Lung (tissue), 11 donors: ENCODE measurements at regions not wholly inside any gene's neighbourhood (a gene's known extent, or its start where the extent isn't known, plus 50 kb on each side); places are given as distances from the start of the nearest gene placed in this dataset.

Source experiments
- ATAC-seq: fragments of 200-7000 bp; cut with Tn5 transposase; one replicate; pipeline ENCODE4 v1.9.1; 2020; ENCODE audit warnings: moderate number of reproducible peaks; ENCODE audit not compliant: insufficient read depth, low FRiP score
- DNase-seq, 3 donors: peaks; one replicate each; pipeline ENCODE4 v3.0.0-alpha.2; 2013 to 2017
- H3K27ac ChIP-seq, 2 donors: one replicate each; pipeline ENCODE4 v1.5.1; 2013; ENCODE audit warnings: mild to moderate bottlenecking in 2 of 2, moderate library complexity in 2 of 2, control low read depth in 1 of 2, inconsistent platforms in 1 of 2, low read depth in 1 of 2, low read length in 1 of 2
- H3K27me3 ChIP-seq, 3 donors: one replicate each; pipeline ENCODE4 v1.5.1; 2013; ENCODE audit warnings: low read length in 2 of 3; ENCODE audit not compliant: control insufficient read depth in 3 of 3, insufficient read depth in 3 of 3
- H3K36me3 ChIP-seq, 4 donors: one replicate each; pipeline ENCODE4 v1.5.1; 2013; ENCODE audit warnings: low read length in 4 of 4, mild to moderate bottlenecking in 1 of 4, moderate library complexity in 1 of 4; ENCODE audit not compliant: control insufficient read depth in 4 of 4, insufficient read depth in 4 of 4
- H3K4me1 ChIP-seq, 5 donors: one replicate each; pipeline ENCODE4 v1.5.1; 2013; ENCODE audit warnings: low read length in 5 of 5, mild to moderate bottlenecking in 2 of 5, moderate library complexity in 1 of 5; ENCODE audit not compliant: control insufficient read depth in 5 of 5, insufficient read depth in 5 of 5
- H3K4me3 ChIP-seq: one replicate; pipeline ENCODE4 v1.5.1; 2013; ENCODE audit warnings: mild to moderate bottlenecking, control low read depth, moderate library complexity
- H3K9ac ChIP-seq, 2 donors: one replicate each; pipeline ENCODE4 v1.5.1; 2013; ENCODE audit warnings: low read length in 2 of 2, control low read depth in 1 of 2; ENCODE audit not compliant: insufficient read depth in 1 of 2
- H3K9me3 ChIP-seq, 4 donors: one replicate each; pipeline ENCODE4 v1.5.1; 2013; ENCODE audit warnings: low read length in 3 of 4, mild to moderate bottlenecking in 1 of 4, moderate library complexity in 1 of 4; ENCODE audit not compliant: control insufficient read depth in 4 of 4, insufficient read depth in 3 of 4
- WGBS, 2 donors: extraction: QIAGEN DNeasy Blood & Tissue Kit; methylation state at CpG; one replicate each; pipeline ENCODE4 v1.1.7; 2013; 5-methylcytosine and 5-hydroxymethylcytosine counted together
- TF ChIP-seq, protein P1 (sequence below): IDR thresholded peaks from 2 replicates; pipeline ENCODE4 v1.5.1; 2012; ENCODE audit warnings: mild to moderate bottlenecking; ENCODE audit errors: control extremely low read depth, extremely low read depth
- donor health status: control.
- donor health status: control.
- donor health status: Bipolar disorder and iron deficiency.
- donor health status: healthy.
- donor health status: DM: yes; HTN: yes; CAD: no.

DNA sequence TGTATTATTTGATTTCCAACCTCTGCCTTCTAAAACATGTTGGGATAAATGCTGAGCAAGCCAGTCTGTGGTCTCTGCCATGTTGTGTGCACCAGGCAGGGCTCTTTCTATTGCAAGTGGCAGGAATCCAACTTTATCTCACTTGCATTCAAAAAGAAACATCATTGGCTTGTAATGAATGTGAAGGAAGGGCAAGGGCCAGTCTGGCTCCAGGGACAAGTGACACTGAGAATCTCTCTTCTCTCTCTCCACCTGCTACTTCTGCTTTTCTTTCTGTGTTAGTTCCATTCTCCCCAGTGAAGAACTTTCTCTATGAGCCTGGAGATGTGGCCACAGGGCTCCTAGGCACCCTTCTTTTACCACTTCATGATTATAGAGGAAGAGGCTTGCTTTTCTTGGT is 329.9 kb upstream of the NCAM1 start:
- no peak overlapping the region for H3K4me3 ChIP-seq
- peaks cover 0 to 36% (median 26%) of the 10 kb centered on the region in 3 donors for H3K27me3 ChIP-seq
- H3K27ac ChIP-seq: no peak overlapping the region
- ATAC-seq (no peak), DNase-seq (no peak)
- H3K9ac ChIP-seq: no peak overlapping the region
- no peaks in the 10 kb centered on the region for H3K9me3 ChIP-seq
- TF ChIP-seq, protein P1, sequence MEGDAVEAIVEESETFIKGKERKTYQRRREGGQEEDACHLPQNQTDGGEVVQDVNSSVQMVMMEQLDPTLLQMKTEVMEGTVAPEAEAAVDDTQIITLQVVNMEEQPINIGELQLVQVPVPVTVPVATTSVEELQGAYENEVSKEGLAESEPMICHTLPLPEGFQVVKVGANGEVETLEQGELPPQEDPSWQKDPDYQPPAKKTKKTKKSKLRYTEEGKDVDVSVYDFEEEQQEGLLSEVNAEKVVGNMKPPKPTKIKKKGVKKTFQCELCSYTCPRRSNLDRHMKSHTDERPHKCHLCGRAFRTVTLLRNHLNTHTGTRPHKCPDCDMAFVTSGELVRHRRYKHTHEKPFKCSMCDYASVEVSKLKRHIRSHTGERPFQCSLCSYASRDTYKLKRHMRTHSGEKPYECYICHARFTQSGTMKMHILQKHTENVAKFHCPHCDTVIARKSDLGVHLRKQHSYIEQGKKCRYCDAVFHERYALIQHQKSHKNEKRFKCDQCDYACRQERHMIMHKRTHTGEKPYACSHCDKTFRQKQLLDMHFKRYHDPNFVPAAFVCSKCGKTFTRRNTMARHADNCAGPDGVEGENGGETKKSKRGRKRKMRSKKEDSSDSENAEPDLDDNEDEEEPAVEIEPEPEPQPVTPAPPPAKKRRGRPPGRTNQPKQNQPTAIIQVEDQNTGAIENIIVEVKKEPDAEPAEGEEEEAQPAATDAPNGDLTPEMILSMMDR: no peak
- no peaks in the 10 kb centered on the region for H3K36me3 ChIP-seq
- peaks cover 0 to 4% (median 0%) of the 10 kb centered on the region in 5 donors for H3K4me1 ChIP-seq

DNA sequence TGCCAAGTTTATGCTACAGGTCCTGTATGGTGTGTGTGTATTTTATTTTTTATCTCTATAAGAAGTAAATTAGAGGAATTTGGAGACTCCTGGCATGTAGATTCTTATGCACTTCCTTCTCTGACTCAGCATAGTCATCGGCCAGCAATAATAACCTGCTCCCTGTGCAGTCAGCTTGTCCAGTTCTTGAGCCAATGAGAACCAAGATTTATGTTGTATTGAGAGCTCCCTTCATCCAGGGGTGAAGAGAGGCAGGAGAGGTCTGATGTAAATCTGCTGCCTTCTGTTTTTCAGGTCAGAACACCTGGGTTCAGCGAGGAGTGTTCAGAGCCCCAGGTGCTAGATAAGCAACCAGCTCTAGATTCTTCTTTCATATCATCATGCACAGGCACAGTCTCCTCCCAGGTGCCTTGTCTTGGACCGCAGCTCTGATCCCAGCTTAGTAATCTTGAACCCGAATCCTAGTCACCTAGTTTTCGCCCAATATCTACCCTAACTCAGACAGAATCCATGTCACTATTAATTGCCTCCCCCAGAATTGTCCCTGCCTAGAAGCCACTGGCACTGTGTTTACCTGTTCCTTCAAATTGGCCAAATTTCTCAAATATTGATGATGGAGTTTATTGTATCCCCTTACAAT is 328.2 kb upstream of the NCAM1 start:
- WGBS, 2 donors: 74 to 79% methylated on average over 5 of the region's 5 CpGs
- ATAC-seq (no peak), DNase-seq (no peak)
- Histone ChIP-seq H3K27me3 (peaks cover 0 to 38% (median 26%) of the 10 kb centered on the region in 3 donors), H3K4me3 (no peak overlapping the region), H3K4me1 (peaks cover 0 to 14% (median 0%) of the 10 kb centered on the region in 5 donors), H3K27ac (no peak overlapping the region), H3K9ac (no peak overlapping the region), H3K36me3 (no peaks in the 10 kb centered on the region), H3K9me3 (peaks cover 0 to 4% (median 0%) of the 10 kb centered on the region in 4 donors)
- TF ChIP-seq, protein P1: no peak

DNA sequence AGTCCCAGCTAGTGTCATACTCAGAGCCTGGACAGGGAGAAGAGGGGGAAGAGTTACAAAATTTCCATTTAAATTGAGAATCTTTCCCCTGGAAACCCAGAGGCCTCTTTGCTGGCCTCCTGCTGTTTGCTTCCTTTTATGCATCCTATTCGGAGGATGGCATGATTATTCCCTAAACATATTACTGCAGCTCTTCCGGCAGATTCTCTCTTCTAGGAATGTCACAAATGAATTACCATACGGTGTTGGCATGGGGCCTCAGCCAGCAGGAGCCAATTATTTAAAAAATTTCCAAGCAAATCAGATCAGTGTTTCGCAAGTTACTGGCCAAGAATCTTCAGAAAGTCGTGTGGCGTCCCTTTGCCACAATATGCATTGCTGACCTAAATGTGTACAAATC is 326.7 kb upstream of the NCAM1 start:
- TF ChIP-seq, protein P1: no peak
- no peak overlapping the region for H3K27ac ChIP-seq
- H3K9ac ChIP-seq: no peak overlapping the region
- H3K4me1 ChIP-seq: peaks cover 0 to 16% (median 0%) of the 10 kb centered on the region in 5 donors
- H3K9me3 ChIP-seq: peaks cover 0 to 4% (median 0%) of the 10 kb centered on the region in 4 donors
- DNase-seq (peak in 1 of 3 donors; percentile 6), ATAC-seq (no peak)
- H3K27me3 ChIP-seq: peaks cover 0 to 38% (median 22%) of the 10 kb centered on the region in 3 donors
- no peak overlapping the region for H3K4me3 ChIP-seq
- 43 to 51% methylated on average over 6 of the region's 6 CpGs for WGBS, 2 donors
- no peaks in the 10 kb centered on the region for H3K36me3 ChIP-seq
